ENCODE measurements at regions not wholly inside any gene's neighbourhood (a gene's known extent, or its start where the extent isn't known, plus 50 kb on each side); places are given as distances from the start of the nearest gene placed in this dataset.

DNA sequence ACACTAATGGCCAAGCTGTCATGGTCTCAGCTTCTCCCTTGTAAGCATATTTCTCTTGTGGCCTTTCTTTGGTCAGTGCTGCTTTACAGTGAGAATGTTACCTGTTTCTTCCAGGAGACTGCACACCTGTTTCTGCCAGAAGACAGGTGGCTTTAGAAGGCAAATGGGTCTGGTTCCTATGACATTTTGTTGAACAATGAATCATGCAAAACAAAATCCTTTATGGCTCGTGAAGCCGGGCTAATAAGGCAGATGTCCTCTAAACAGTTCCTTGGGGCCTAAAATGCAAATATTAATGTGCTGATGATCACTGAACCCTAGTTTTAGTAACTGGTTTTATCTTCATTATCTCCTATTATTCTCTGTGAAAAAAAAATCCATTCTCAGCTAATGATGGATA is 927.6 kb downstream of the GALC start:
- H3K4me3 ChIP-seq (ENCODE audit: low read depth, low read length), result no peak overlapping the region
- no peak for DNase-seq (ENCODE audit: low read depth, low spot score)
- TF ChIP-seq, protein P1, sequence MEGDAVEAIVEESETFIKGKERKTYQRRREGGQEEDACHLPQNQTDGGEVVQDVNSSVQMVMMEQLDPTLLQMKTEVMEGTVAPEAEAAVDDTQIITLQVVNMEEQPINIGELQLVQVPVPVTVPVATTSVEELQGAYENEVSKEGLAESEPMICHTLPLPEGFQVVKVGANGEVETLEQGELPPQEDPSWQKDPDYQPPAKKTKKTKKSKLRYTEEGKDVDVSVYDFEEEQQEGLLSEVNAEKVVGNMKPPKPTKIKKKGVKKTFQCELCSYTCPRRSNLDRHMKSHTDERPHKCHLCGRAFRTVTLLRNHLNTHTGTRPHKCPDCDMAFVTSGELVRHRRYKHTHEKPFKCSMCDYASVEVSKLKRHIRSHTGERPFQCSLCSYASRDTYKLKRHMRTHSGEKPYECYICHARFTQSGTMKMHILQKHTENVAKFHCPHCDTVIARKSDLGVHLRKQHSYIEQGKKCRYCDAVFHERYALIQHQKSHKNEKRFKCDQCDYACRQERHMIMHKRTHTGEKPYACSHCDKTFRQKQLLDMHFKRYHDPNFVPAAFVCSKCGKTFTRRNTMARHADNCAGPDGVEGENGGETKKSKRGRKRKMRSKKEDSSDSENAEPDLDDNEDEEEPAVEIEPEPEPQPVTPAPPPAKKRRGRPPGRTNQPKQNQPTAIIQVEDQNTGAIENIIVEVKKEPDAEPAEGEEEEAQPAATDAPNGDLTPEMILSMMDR (IDR thresholded peaks at IDR 0.05; ENCODE audit: insufficient read depth, low read length, missing control alignments), result no peak
- ChIA-PET CTCF (no interaction called here), POLR2A (no interaction called here)

DNA sequence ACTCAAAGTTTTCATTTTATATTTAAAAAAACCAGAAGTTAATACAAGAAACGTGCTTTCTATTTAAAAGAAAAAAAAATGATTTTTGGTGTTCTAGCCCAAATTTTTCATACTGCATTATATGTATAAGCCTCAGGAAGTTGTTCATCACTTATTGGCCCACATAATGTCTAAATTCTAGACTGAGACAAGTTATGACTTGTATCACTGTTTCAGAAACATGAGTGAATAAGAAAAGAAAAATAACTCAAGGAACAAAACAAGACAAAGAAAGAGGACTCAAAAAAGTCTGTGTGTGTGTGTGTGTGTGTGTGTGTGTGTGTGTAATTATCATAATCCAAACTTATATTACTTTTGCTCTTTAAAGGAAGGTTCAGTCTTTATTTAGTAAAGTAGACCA is 929.8 kb downstream of the GALC start:
- DNase-seq (ENCODE audit: low read depth, low spot score), result no peak
- TF ChIP-seq, protein P1 (IDR thresholded peaks at IDR 0.05; ENCODE audit: insufficient read depth, low read length, missing control alignments), result no peak
- no peak overlapping the region for H3K4me3 ChIP-seq (ENCODE audit: low read depth, low read length)
- POLR2A ChIA-PET, result no interaction called here
- CTCF ChIA-PET, result no interaction called here

DNA sequence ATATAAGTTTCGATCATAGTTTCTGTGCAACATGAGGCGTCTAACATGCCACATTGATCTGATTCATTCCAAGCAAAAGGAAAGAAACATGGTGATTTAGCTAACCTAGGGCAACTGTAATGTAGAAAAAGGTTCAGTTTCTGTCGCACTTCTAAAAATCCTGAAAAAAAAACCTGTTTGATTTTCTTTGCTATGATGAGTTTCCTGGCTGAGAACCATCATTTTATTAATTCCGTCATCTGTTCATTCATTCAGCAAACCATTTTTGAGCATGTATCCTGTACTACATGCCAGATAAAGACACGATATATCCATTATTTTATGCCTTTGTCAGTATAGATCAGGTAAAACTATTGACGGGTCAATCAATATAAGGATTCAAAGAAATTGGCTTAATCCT is 932.6 kb downstream of the GALC start:
- ChIA-PET CTCF (no interaction called here), POLR2A (no interaction called here)
- DNase-seq (ENCODE audit: low read depth, low spot score), result no peak
- H3K4me3 ChIP-seq (ENCODE audit: low read depth, low read length), result no peak overlapping the region
- TF ChIP-seq, protein P1 (IDR thresholded peaks at IDR 0.05; ENCODE audit: insufficient read depth, low read length, missing control alignments), result no peak

DNA sequence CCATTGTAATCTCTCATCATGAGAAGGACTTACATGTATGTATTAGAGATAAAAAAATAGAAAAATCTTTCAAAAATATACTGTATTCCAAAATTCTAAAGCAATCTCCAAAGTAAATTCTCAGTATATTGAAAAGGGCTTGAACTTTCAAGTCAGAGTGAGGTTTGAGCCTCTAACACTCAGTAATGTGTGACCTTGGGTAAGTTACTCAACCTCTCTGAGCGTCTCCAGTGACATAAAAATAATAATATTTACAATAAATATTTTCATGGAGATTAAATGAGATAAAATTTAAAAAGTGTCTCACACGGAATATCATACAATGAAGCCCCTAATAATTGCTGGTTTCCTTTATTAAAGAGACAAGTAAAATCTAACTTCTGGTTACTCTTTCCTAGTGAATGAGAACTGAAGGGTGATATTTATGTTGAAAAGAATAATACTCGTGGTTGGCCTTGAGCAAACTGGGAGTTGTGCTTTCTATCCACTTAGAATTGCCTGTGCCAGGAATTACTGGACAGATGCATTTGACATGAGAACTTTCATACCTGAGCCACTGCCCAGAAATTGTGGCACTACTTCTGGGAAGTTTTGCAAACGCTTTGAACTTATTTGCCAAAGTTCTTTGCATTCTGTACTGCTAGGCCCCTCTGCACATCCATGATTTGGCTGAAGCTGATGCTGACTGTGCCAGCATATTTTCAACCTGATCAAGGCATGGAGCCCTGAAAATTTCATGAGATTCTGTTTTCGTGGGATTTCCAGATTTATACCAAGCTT is 933.7 kb downstream of the GALC start:
- CTCF ChIA-PET, result no interaction called here

DNA sequence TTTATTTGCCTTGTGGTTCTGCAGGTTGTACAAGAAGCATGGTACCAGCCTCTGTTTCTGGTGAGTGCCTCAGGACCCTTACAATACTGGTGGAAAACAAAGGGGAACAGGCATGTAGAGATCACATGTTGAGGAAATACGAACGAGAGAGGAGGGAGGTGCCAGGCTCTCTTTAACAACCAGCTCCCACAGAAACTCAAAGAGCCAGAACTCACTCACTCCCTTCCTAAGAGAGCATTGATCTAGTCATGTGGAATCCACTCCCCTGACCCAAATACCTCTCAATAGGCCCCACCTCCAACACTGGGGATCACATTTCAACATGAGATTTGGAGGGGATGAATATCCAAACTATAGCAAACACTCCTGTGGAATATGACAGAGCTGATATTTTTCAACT is 938.0 kb downstream of the GALC start:
- TF ChIP-seq, protein P1 (IDR thresholded peaks at IDR 0.05; ENCODE audit: insufficient read depth, low read length, missing control alignments), result no peak
- ChIA-PET CTCF (no interaction called here), POLR2A (no interaction called here)
- H3K4me3 ChIP-seq (ENCODE audit: low read depth, low read length), result no peak overlapping the region
- DNase-seq (ENCODE audit: low read depth, low spot score), result no peak

More for the DNA sequence above, 933.7 kb downstream of the GALC start:
- no peak for DNase-seq (ENCODE audit: low read depth, low spot score)
- TF ChIP-seq, protein P1 (IDR thresholded peaks at IDR 0.05; ENCODE audit: insufficient read depth, low read length, missing control alignments), result no peak
- POLR2A ChIA-PET, result no interaction called here
- no peak overlapping the region for H3K4me3 ChIP-seq (ENCODE audit: low read depth, low read length)

DNA sequence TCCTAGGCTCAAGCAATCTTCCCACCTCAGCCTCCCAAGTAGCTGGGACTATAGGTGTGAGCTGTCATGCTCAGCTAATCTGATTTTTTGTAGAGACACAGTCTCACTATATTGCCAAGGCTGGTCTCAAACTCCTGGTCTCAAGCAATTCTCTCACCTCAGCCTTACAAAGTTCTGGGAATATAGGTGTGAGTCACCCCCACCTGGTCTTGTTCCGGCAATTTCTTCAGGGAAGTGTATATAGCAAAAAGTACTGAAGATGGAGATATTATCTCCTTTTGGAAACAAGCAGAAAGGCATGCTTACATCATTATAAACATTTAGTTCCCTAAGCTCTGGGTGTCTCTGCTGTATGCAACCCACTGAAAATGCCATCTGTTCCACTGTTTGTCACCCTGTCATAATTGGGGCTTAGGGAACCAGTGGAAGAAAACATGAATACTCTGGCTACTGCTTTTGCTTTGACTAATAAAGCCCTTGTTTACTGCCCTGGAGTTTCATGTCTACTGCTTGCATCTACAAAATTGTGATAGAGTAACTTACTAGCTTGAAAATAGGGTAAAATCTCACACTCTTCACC is 940.2 kb downstream of the GALC start:
- TF ChIP-seq, protein P1 (IDR thresholded peaks at IDR 0.05; ENCODE audit: insufficient read depth, low read length, missing control alignments), result no peak
- DNase-seq (ENCODE audit: low read depth, low spot score), result no peak
- ChIA-PET CTCF (no interaction called here), POLR2A (no interaction called here)
- no peak overlapping the region for H3K4me3 ChIP-seq (ENCODE audit: low read depth, low read length)

All from AG04449 (cell line).